PFSK-1 (cell line): ENCODE measurements at regions not wholly inside any gene's neighbourhood (a gene's known extent, or its start where the extent isn't known, plus 50 kb on each side); places are given as distances from the start of the nearest gene placed in this dataset.

Experiments used
- FOXP2 ChIP-seq: optimal IDR thresholded peaks from 2 replicates; pipeline ENCODE3; 2011; ENCODE audit warnings: borderline replicate concordance, control low read depth, inconsistent platforms; ENCODE audit not compliant: insufficient read depth; ENCODE audit errors: extremely low read length, extremely low read depth
- POLR2AphosphoS5 ChIP-seq: IDR thresholded peaks from 2 replicates; pipeline ENCODE4 v1.6.1; 2012; ENCODE audit warnings: low read depth, mild to moderate bottlenecking, control low read depth, low read length, moderate library complexity
- SIN3A ChIP-seq: IDR thresholded peaks from 2 replicates; pipeline ENCODE4 v1.6.1; 2012; ENCODE audit warnings: mild to moderate bottlenecking, low read length, moderate library complexity, borderline replicate concordance; ENCODE audit not compliant: insufficient read depth
- TAF1 ChIP-seq: IDR thresholded peaks from 2 replicates; pipeline ENCODE4 v1.6.1; 2012; ENCODE audit warnings: low read length, control low read depth, borderline replicate concordance; ENCODE audit not compliant: insufficient read depth
- TF ChIP-seq, protein P1 (sequence below), 2 experiments: IDR thresholded peaks; 2 replicates each; pipeline versions ENCODE4 v1.6.1 to v1.8.0; 2011 to 2012; ENCODE audit warnings: low read depth in 2 of 2, low read length in 2 of 2, control low read depth in 1 of 2, inconsistent platforms in 1 of 2, mild to moderate bottlenecking in 1 of 2, moderate library complexity in 1 of 2; ENCODE audit not compliant: insufficient read depth in 1 of 2

DNA sequence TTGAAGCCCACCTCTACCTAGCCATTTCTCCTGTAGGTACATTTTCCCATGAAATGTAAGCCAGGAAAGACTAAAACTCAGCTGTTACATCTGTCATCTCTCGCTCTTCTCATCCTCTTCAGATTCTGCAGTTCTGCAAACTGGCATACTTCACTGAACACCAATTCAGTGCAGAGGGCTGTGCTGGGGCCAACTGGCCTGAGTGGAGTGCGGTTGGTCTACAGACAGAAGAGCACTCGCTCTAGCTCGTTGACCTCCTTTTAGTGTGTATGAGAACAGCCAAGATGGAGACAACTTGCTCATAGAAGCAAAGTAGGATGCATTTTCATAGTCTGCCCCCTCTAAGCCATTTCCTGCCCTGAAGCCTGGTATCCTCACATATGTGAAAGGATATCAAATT, 862.6 kb downstream of the BCL11A start:
- TF ChIP-seq SIN3A (no peak), FOXP2 (no peak), POLR2AphosphoS5 (no peak), TAF1 (no peak)
- TF ChIP-seq, protein P1, sequence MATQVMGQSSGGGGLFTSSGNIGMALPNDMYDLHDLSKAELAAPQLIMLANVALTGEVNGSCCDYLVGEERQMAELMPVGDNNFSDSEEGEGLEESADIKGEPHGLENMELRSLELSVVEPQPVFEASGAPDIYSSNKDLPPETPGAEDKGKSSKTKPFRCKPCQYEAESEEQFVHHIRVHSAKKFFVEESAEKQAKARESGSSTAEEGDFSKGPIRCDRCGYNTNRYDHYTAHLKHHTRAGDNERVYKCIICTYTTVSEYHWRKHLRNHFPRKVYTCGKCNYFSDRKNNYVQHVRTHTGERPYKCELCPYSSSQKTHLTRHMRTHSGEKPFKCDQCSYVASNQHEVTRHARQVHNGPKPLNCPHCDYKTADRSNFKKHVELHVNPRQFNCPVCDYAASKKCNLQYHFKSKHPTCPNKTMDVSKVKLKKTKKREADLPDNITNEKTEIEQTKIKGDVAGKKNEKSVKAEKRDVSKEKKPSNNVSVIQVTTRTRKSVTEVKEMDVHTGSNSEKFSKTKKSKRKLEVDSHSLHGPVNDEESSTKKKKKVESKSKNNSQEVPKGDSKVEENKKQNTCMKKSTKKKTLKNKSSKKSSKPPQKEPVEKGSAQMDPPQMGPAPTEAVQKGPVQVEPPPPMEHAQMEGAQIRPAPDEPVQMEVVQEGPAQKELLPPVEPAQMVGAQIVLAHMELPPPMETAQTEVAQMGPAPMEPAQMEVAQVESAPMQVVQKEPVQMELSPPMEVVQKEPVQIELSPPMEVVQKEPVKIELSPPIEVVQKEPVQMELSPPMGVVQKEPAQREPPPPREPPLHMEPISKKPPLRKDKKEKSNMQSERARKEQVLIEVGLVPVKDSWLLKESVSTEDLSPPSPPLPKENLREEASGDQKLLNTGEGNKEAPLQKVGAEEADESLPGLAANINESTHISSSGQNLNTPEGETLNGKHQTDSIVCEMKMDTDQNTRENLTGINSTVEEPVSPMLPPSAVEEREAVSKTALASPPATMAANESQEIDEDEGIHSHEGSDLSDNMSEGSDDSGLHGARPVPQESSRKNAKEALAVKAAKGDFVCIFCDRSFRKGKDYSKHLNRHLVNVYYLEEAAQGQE (IDR thresholded peaks at IDR 0.05; ENCODE audit: insufficient read depth in 1 of 2, low read depth in 2 of 2, low read length in 2 of 2) = no peak

DNA sequence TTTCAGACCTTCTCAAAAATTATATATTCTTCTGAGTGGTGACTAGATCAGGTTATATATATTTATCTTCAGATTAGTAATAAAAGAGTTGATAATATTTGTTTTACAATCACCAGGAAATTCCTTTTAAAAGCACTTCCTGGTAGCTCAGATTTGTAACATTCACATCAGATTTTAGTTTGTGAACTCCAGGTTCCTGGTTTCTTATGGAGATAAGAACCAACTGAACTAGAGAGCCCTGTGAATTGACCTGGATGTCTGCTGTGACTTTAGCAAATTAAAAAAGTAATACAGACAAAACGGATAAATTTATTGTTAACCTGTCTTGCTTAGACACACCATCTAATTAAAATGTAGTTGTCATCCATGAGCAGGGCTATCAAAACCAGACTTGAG, 868.7 kb downstream of the BCL11A start:
- TF ChIP-seq FOXP2 (no peak), TAF1 (no peak)

DNA sequence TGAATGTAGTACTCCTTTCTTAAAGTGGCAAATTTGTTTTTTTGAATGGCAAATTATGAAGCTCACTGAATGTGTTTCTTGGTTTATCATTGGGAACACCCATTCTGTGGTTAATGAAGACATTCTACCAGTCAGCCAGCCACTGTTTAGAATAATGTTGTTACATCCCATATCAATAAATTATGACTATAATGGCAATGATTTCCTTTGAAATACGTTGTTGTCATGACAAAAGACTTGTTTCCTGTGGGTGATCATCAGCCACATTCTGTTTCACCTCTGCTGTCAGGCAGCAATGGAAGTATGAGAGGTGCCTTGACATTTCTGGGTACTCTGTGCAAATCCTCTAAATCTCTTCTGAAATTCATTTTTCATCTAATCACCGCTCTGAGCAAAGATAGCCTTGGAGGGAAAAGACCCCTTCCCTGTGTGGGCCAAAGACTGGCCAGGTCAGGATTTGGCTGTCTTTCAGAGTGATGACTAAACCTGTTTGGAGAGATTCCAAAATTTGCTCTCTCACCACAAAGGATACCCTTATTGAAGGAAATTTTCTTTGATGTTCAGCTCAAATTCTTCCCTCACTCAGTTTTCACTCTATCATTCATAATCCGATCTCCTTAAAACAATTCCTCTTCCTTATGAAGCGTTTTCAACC, 869.2 kb downstream of the BCL11A start:
- TF ChIP-seq, protein P1 (IDR thresholded peaks at IDR 0.05; ENCODE audit: insufficient read depth in 1 of 2, low read depth in 2 of 2, low read length in 2 of 2) = no peak
- TF ChIP-seq POLR2AphosphoS5 (no peak), TAF1 (no peak), SIN3A (no peak), FOXP2 (no peak)

DNA sequence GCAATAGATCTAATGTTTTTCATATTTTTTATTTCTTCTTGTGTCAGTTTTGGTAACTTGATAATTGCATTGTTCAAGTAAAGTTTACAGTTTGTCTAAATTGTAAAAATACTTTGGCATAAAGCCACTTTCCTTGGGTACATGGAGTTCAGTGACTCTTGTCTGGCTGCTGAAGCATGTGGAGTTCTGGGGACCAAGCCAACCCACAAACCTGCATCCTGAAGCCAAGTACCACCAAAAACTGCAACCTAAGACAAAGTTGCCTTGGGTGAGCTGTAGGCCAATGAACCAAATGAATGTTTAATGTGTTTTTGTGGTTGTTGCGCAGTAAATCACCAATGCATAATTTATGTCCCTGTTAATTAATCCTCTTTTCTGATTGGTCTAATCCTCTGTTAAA, 872.6 kb downstream of the BCL11A start:
- TF ChIP-seq, protein P1 (IDR thresholded peaks at IDR 0.05; ENCODE audit: insufficient read depth in 1 of 2, low read depth in 2 of 2, low read length in 2 of 2) = no peak
- no peak for TF ChIP-seq TAF1
- no peak for TF ChIP-seq SIN3A
- no peak for TF ChIP-seq POLR2AphosphoS5
- no peak for TF ChIP-seq FOXP2

- no peak for TF ChIP-seq TAF1
Measured at GRCh38 chr2:59677158-59677557, 876.3 kb downstream of the BCL11A start.

- TF ChIP-seq TAF1 = no peak
- TF ChIP-seq POLR2AphosphoS5 = no peak
- no peak for TF ChIP-seq SIN3A
Measured at GRCh38 chr2:59674100-59674499, 879.4 kb downstream of the BCL11A start.

DNA sequence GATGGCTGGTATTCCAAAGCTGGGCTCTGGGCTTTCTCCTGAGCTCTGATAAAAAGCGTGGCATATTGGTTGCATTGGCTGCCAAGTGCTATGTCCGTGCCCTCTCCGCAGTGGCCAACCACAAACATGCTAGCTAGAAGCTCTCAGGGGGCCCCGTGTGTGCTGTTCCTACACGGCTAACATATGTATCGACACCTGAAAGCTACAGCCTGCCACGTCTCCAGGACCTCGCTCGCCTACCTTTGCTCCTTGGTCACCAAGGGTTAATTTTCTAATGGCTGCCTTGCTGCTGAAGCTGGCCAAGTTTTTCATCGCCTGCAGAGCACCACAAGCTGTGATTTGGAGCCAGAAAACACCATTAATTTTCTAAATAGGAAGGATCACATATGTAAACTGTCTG, 888.4 kb downstream of the BCL11A start:
- TF ChIP-seq SIN3A (no peak), TAF1 (no peak), FOXP2 (no peak), POLR2AphosphoS5 (no peak)
- TF ChIP-seq, protein P1 (IDR thresholded peaks at IDR 0.05; ENCODE audit: insufficient read depth in 1 of 2, low read depth in 2 of 2, low read length in 2 of 2) = no peak
